ENCODE measurements at regions not wholly inside any gene's neighbourhood (a gene's known extent, or its start where the extent isn't known, plus 50 kb on each side); places are given as distances from the start of the nearest gene placed in this dataset.

- TF ChIP-seq POLR2A (IDR thresholded peaks at IDR 0.05) (no peak), CTCF (IDR thresholded peaks at IDR 0.05) (no peak)
Measured at GRCh38 chr1:223466151-223466550, 72.9 kb downstream of the CCDC185 start.

Measured in thyroid gland (tissue), 4 donors.